GM18498 (cell line): ENCODE measurements at regions not wholly inside any gene's neighbourhood (a gene's known extent, or its start where the extent isn't known, plus 50 kb on each side); places are given as distances from the start of the nearest gene placed in this dataset.

Source experiments
- ATAC-seq: cut with Tn5 transposase; IDR thresholded peaks from one replicate; pipeline ENCODE4 v1.9.1; 2021; ENCODE audit warnings: mild to moderate bottlenecking, moderate library complexity; ENCODE audit not compliant: unreplicated experiment

GRCh38 chr15:69624155-69624520, 171.5 kb downstream of the RPLP1 start:
- no peak for ATAC-seq

- ATAC-seq, result no peak
Measured at GRCh38 chr15:69624816-69625215, 172.2 kb downstream of the RPLP1 start.

GRCh38 chr15:69625328-69625727, 172.7 kb downstream of the RPLP1 start:
- ATAC-seq, result no peak

- no peak for ATAC-seq
Measured at GRCh38 chr15:69626095-69627066, 173.8 kb downstream of the RPLP1 start.

GRCh38 chr15:69627548-69628158, 175.0 kb downstream of the RPLP1 start:
- ATAC-seq, result no peak

- no peak for ATAC-seq
Measured at GRCh38 chr15:69628256-69629093, 175.9 kb downstream of the RPLP1 start.

GRCh38 chr15:69629631-69630161, 177.1 kb downstream of the RPLP1 start:
- ATAC-seq, result no peak

- ATAC-seq, result no peak
Measured at GRCh38 chr15:69631005-69631404, 178.4 kb downstream of the RPLP1 start.

- ATAC-seq, result no peak
Measured at GRCh38 chr15:69631978-69632377, 179.4 kb downstream of the RPLP1 start.

- no peak for ATAC-seq
Measured at GRCh38 chr15:69634860-69635259, 182.2 kb downstream of the RPLP1 start.

GRCh38 chr15:69636169-69636915, 183.7 kb downstream of the RPLP1 start:
- ATAC-seq, result no peak

GRCh38 chr15:69637818-69638217, 185.2 kb downstream of the RPLP1 start:
- no peak for ATAC-seq

GRCh38 chr15:69643476-69643875, 190.9 kb downstream of the RPLP1 start:
- ATAC-seq, result no peak

GRCh38 chr15:69643971-69644370, 191.4 kb downstream of the RPLP1 start:
- ATAC-seq, result no peak

- no peak for ATAC-seq
Measured at GRCh38 chr15:69644876-69645275, 192.3 kb downstream of the RPLP1 start.

- ATAC-seq, result no peak
Measured at GRCh38 chr15:69647142-69647513, 194.5 kb downstream of the RPLP1 start.

- ATAC-seq, result no peak
Measured at GRCh38 chr15:69648212-69648611, 195.6 kb downstream of the RPLP1 start.

GRCh38 chr15:69648775-69649735, 196.4 kb downstream of the RPLP1 start:
- no peak for ATAC-seq

GRCh38 chr15:69652293-69652692, 199.7 kb downstream of the RPLP1 start:
- ATAC-seq, result no peak
